ENCODE measurements at regions not wholly inside any gene's neighbourhood (a gene's known extent, or its start where the extent isn't known, plus 50 kb on each side); places are given as distances from the start of the nearest gene placed in this dataset.

DNA sequence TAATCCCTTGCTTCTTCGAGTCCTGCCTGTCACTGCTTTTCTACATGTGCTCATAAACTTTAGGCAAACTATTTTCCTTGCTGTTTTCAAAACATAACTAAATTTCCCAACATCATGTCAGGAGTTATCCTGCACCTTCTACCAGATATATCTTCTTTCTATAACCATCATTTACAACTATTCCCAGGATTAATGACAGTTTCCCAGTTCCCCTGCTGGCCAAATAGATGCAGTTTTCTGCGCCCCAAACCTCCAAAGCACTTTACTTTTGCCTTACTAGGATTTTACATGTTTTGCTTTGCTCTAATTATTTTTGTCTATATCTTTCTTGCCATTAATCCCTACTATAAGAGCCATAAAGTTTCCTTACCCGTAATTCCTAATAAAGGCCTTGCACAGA is 122.5 kb downstream of the GLUL start:
- no peak for TF ChIP-seq EZH2 (IDR thresholded peaks at IDR 0.05; ENCODE audit: borderline replicate concordance, low read length)
- TF ChIP-seq, protein P1, sequence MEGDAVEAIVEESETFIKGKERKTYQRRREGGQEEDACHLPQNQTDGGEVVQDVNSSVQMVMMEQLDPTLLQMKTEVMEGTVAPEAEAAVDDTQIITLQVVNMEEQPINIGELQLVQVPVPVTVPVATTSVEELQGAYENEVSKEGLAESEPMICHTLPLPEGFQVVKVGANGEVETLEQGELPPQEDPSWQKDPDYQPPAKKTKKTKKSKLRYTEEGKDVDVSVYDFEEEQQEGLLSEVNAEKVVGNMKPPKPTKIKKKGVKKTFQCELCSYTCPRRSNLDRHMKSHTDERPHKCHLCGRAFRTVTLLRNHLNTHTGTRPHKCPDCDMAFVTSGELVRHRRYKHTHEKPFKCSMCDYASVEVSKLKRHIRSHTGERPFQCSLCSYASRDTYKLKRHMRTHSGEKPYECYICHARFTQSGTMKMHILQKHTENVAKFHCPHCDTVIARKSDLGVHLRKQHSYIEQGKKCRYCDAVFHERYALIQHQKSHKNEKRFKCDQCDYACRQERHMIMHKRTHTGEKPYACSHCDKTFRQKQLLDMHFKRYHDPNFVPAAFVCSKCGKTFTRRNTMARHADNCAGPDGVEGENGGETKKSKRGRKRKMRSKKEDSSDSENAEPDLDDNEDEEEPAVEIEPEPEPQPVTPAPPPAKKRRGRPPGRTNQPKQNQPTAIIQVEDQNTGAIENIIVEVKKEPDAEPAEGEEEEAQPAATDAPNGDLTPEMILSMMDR (IDR thresholded peaks at IDR 0.05; ENCODE audit: low read length) = no peak

Measured in OCI-LY1 (cell line).